ENCODE measurements at regions not wholly inside any gene's neighbourhood (a gene's known extent, or its start where the extent isn't known, plus 50 kb on each side); places are given as distances from the start of the nearest gene placed in this dataset.
"Not testable (repeated sequence)": the region's sequence is repeated elsewhere in the genome, so short reads cannot be mapped to it uniquely, and the experiment has no call there.

GRCh38 chr12:9308745-9309144 is 100.5 kb upstream of the PZP start:
- DNase-seq = not testable (repeated sequence)

- not testable (repeated sequence) for DNase-seq
Observed at GRCh38 chr12:9308163-9308562, 100.0 kb upstream of the PZP start.

- DNase-seq = not testable (repeated sequence)
Observed at GRCh38 chr12:9307255-9307654, 99.1 kb upstream of the PZP start.

GRCh38 chr12:9306004-9306403 is 97.8 kb upstream of the PZP start:
- not testable (repeated sequence) for DNase-seq

GRCh38 chr12:9304540-9304939 is 96.3 kb upstream of the PZP start:
- DNase-seq = not testable (repeated sequence)

GRCh38 chr12:9295872-9296271 is 87.7 kb upstream of the PZP start:
- DNase-seq = not testable (repeated sequence)

- not testable (repeated sequence) for DNase-seq
Observed at GRCh38 chr12:9294072-9294620, 86.0 kb upstream of the PZP start.

- not testable (repeated sequence) for DNase-seq
Observed at GRCh38 chr12:9293391-9293790, 85.2 kb upstream of the PZP start.

GRCh38 chr12:9289984-9290383 is 81.8 kb upstream of the PZP start:
- not testable (repeated sequence) for DNase-seq

GRCh38 chr12:9284724-9285123 is 76.5 kb upstream of the PZP start:
- not testable (repeated sequence) for DNase-seq

- not testable (repeated sequence) for DNase-seq
Observed at GRCh38 chr12:9284197-9284596, 76.0 kb upstream of the PZP start.

- DNase-seq = peak; percentile 63
Observed at GRCh38 chr12:9283346-9284095, 75.3 kb upstream of the PZP start.

- no peak for DNase-seq
Observed at GRCh38 chr12:9276990-9277389, 68.8 kb upstream of the PZP start.

GRCh38 chr12:9273276-9273675 is 65.1 kb upstream of the PZP start:
- DNase-seq = no peak

GRCh38 chr12:9271875-9272274 is 63.7 kb upstream of the PZP start:
- no peak for DNase-seq

GRCh38 chr12:9264546-9264945 is 56.4 kb upstream of the PZP start:
- DNase-seq = no peak

- no peak for DNase-seq
Observed at GRCh38 chr12:9260931-9261330, 52.7 kb upstream of the PZP start.

- no peak for DNase-seq
Observed at GRCh38 chr12:9258676-9259075, 50.5 kb upstream of the PZP start.
